Caco-2 (cell line): ENCODE measurements at regions not wholly inside any gene's neighbourhood (a gene's known extent, or its start where the extent isn't known, plus 50 kb on each side); places are given as distances from the start of the nearest gene placed in this dataset.

Experiments used
- BruUV-seq: library from RNA; stranded (reverse); fragments of 400-500 nt; replicated peaks from 2 replicates; lab custom pipeline; 2021; lab: Mats Ljungman, UMichigan
- CTCF ChIA-PET: fragments of 300-600 bp; sonication (Branson Sonifier 250); formaldehyde crosslinking; loops from one replicate; lab custom pipeline; 2022; ENCODE audit warnings: antibody characterized with exemption; lab: Charles Lee
- POLR2A ChIA-PET: fragments of 300-600 bp; sonication (Branson Sonifier 250); formaldehyde crosslinking; loops from one replicate; lab custom pipeline; 2022; ENCODE audit warnings: antibody characterized with exemption; lab: Charles Lee
- DNase-seq, 2 experiments: peaks; one replicate each; pipeline versions ENCODE4 v3.0.0 to v3.0.0-alpha.2; 2020 to 2022
- H3K27me3 ChIP-seq: replicated peaks from 2 replicates; pipeline ENCODE4 v1.6.0; 2011; ENCODE audit warnings: low read length; ENCODE audit not compliant: control insufficient read depth, insufficient read depth
- H3K36me3 ChIP-seq: 2 replicates; pipeline ENCODE4 v1.5.1; 2011; ENCODE audit warnings: low read length; ENCODE audit not compliant: control insufficient read depth, insufficient read depth
- H3K4me1 ChIP-seq: fragments of 250-450 bp; sonication (Bioruptor Pico); 2 replicates; pipeline ENCODE4 v1.5.1; 2020; ENCODE audit warnings: mild to moderate bottlenecking
- H3K4me3 ChIP-seq: 2 replicates; pipeline ENCODE4 v1.5.1; 2011; ENCODE audit warnings: low read depth, mild to moderate bottlenecking, control low read depth, low read length
- H3K9me3 ChIP-seq: fragments of 250-450 bp; sonication (Bioruptor Pico); 2 replicates; pipeline ENCODE4 v1.5.1; 2020; ENCODE audit warnings: mild to moderate bottlenecking, moderate library complexity
- H3K27ac Mint-ChIP-seq: one replicate; pipeline ENCODE4 v1.8.0; 2022; ENCODE audit warnings: mixed read lengths; ENCODE audit not compliant: unreplicated experiment
- H3K27me3 Mint-ChIP-seq: one replicate; pipeline ENCODE4 v1.8.0; 2022; ENCODE audit warnings: mixed read lengths; ENCODE audit not compliant: insufficient read depth, unreplicated experiment
- H3K36me3 Mint-ChIP-seq: one replicate; pipeline ENCODE4 v1.8.0; 2022; ENCODE audit warnings: mild to moderate bottlenecking, mixed read lengths; ENCODE audit not compliant: insufficient read depth, unreplicated experiment
- H3K4me1 Mint-ChIP-seq: one replicate; pipeline ENCODE4 v1.8.0; 2022; ENCODE audit warnings: low read depth, mixed read lengths; ENCODE audit not compliant: unreplicated experiment
- H3K4me3 Mint-ChIP-seq: one replicate; pipeline ENCODE4 v1.8.0; 2022; ENCODE audit warnings: mild to moderate bottlenecking, moderate library complexity, mixed read lengths; ENCODE audit not compliant: unreplicated experiment
- H3K9me3 Mint-ChIP-seq: one replicate; pipeline ENCODE4 v1.8.0; 2022; ENCODE audit warnings: mixed read lengths; ENCODE audit not compliant: unreplicated experiment
- CTCF ChIP-seq, 2 experiments: fragments of 200-600 bp in 1 of 2; IDR thresholded peaks; 1 replicate in 1 of 2; 2 replicates in 1 of 2; pipeline versions ENCODE4 v1.5.1 to v1.8.0; 2011 to 2022; ENCODE audit warnings: antibody characterized with exemption in 1 of 2, control low read depth in 1 of 2, inconsistent platforms in 1 of 2, low read depth in 1 of 2, low read length in 1 of 2, mild to moderate bottlenecking in 1 of 2, moderate library complexity in 1 of 2; ENCODE audit not compliant: insufficient read depth in 1 of 2, severe bottlenecking in 1 of 2, unreplicated experiment in 1 of 2
- intact Hi-C: fragments of 100-400 bp; cut with micrococcal nuclease; formaldehyde crosslinking; loops from one replicate; pipeline ENCODE4 v1.10.0; 2022; ENCODE audit not compliant: unreplicated experiment

DNA sequence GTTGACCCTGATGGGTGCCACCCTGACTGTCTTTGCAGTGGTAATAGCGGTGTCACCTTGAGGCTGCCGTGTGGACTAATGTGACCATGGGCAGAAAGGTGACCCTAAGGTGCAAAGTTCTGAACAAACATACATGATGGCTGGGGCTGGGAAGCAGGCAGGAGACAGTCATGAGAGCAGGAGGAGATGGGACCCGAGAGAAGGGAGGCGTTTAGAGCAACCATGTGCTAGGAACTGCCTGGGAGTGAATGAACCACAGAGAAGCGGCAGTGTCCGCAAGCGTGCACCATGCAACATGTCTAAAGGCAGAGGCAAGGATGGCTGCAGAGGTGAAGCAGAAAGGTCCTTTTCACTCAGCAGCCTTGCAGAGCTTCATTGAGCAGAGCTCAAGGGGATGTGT, 113.1 kb upstream of the GDF10 start:
- Mint-ChIP-seq H3K27ac (no peak overlapping the region), H3K36me3 (no peaks in the 10 kb centered on the region), H3K4me1 (no peaks in the 10 kb centered on the region), H3K27me3 (peaks cover 14% of the 10 kb centered on the region), H3K4me3 (no peak overlapping the region), H3K9me3 (no peaks in the 10 kb centered on the region)
- CTCF ChIA-PET: no interaction called here
- intact Hi-C loops: no loop called here
- BruUV-seq: no TSS peak
- no peak for TF ChIP-seq CTCF (IDR thresholded peaks at IDR 0.05; ENCODE audit: insufficient read depth in 1 of 2, low read depth in 1 of 2, low read length in 1 of 2, severe bottlenecking in 1 of 2, unreplicated experiment in 1 of 2)
- Histone ChIP-seq H3K9me3 (no peaks in the 10 kb centered on the region), H3K4me3 (no peak overlapping the region), H3K4me1 (no peaks in the 10 kb centered on the region), H3K27me3 (no peaks in the 10 kb centered on the region), H3K36me3 (no peaks in the 10 kb centered on the region)
- no peak for DNase-seq
- POLR2A ChIA-PET: no interaction called here

DNA sequence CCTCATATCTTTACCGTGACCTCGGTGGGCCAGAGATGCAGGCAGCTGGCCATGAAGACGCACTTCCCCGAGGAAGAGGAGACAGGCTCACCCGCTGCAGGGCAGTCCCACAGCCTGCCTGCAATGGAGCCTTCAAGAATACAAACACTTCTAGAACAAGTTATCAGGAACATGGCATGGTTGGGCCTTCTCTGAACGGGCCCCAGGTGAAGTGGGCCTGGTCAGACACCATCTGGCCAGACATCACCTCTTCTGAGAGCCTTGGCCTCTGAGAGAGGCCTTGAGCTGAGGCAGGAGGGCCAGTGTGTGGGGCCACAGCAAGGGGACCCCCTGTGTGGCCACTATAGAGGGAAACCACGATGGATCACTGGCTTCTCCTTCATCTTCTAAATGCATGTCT, 112.4 kb upstream of the GDF10 start:
- H3K36me3 ChIP-seq: no peaks in the 10 kb centered on the region
- Mint-ChIP-seq H3K4me1 (no peaks in the 10 kb centered on the region), H3K9me3 (no peaks in the 10 kb centered on the region), H3K27me3 (peaks cover 14% of the 10 kb centered on the region), H3K27ac (no peak overlapping the region), H3K4me3 (no peak overlapping the region), H3K36me3 (no peaks in the 10 kb centered on the region)
- CTCF ChIA-PET: no interaction called here
- H3K4me1 ChIP-seq: no peaks in the 10 kb centered on the region
- no peaks in the 10 kb centered on the region for H3K27me3 ChIP-seq
- no peaks in the 10 kb centered on the region for H3K9me3 ChIP-seq
- no peak overlapping the region for H3K4me3 ChIP-seq
- intact Hi-C loops: no loop called here
- POLR2A ChIA-PET: no interaction called here
- no peak for DNase-seq
- BruUV-seq: no TSS peak
- TF ChIP-seq CTCF (IDR thresholded peaks at IDR 0.05; ENCODE audit: insufficient read depth in 1 of 2, low read depth in 1 of 2, low read length in 1 of 2, severe bottlenecking in 1 of 2, unreplicated experiment in 1 of 2): no peak

DNA sequence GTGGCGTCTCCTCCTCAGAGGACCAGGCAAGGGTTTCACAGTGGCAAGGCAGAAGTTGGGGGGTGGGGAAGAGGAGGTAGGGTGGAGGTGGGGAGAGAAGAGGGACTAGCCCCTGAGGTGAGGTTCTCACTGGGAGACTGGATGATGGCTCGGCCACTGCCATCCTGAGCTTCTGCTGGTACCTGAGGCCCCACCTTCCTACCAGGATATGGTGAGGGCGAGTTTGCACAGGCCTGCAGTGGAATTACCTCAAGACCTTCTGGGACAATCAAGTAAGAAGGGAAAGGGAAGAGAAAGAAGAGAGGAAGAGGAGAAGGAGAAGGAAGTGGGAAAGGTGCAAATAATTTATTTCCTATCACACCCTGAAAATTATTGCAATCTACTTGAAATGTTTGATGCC, 111.8 kb upstream of the GDF10 start:
- no peaks in the 10 kb centered on the region for H3K9me3 ChIP-seq
- TF ChIP-seq CTCF (IDR thresholded peaks at IDR 0.05; ENCODE audit: insufficient read depth in 1 of 2, low read depth in 1 of 2, low read length in 1 of 2, severe bottlenecking in 1 of 2, unreplicated experiment in 1 of 2): no peak
- H3K9me3 Mint-ChIP-seq: no peaks in the 10 kb centered on the region
- H3K4me1 ChIP-seq: no peaks in the 10 kb centered on the region
- no peak for DNase-seq
- no peak overlapping the region for H3K4me3 Mint-ChIP-seq
- peaks cover 14% of the 10 kb centered on the region for H3K27me3 Mint-ChIP-seq
- H3K27ac Mint-ChIP-seq: no peak overlapping the region
- H3K4me3 ChIP-seq: no peak overlapping the region
- H3K36me3 Mint-ChIP-seq: no peaks in the 10 kb centered on the region
- H3K4me1 Mint-ChIP-seq: no peaks in the 10 kb centered on the region
- H3K36me3 ChIP-seq: no peaks in the 10 kb centered on the region
- CTCF ChIA-PET: no interaction called here
- POLR2A ChIA-PET: no interaction called here
- BruUV-seq: no TSS peak
- no peaks in the 10 kb centered on the region for H3K27me3 ChIP-seq
- intact Hi-C loops: no loop called here
